HG02840 (cell line): ENCODE measurements at regions not wholly inside any gene's neighbourhood (a gene's known extent, or its start where the extent isn't known, plus 50 kb on each side); places are given as distances from the start of the nearest gene placed in this dataset.

Experiments used
- ATAC-seq: cut with Tn5 transposase; IDR thresholded peaks from one replicate; pipeline ENCODE4 v1.9.1; 2021; ENCODE audit warnings: mild to moderate bottlenecking, moderate library complexity, moderate number of reproducible peaks; ENCODE audit not compliant: unreplicated experiment, low FRiP score

DNA sequence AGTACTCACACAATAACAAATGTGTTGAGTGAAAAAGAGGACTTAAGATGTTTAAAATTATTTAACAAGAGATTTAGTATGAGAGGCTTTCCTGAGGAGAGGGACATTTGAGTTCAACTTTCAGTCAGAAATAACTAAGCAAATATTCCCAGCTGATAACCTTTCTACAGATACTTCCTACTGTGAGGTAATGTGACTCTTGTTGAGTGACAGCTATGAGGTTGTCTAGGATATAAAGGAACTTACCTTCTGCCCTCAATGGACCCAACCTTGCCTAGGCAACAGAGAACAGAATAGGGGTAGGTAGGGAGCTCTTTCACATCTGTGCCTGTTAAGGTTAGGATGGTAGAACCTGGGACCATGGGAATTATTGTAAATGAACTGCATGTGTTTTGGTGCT, 54.7 kb downstream of the GLUD2 start:
- ATAC-seq, result no peak

- no peak for ATAC-seq
Observed at GRCh38 chrX:121103381-121103780, 56.0 kb downstream of the GLUD2 start.

DNA sequence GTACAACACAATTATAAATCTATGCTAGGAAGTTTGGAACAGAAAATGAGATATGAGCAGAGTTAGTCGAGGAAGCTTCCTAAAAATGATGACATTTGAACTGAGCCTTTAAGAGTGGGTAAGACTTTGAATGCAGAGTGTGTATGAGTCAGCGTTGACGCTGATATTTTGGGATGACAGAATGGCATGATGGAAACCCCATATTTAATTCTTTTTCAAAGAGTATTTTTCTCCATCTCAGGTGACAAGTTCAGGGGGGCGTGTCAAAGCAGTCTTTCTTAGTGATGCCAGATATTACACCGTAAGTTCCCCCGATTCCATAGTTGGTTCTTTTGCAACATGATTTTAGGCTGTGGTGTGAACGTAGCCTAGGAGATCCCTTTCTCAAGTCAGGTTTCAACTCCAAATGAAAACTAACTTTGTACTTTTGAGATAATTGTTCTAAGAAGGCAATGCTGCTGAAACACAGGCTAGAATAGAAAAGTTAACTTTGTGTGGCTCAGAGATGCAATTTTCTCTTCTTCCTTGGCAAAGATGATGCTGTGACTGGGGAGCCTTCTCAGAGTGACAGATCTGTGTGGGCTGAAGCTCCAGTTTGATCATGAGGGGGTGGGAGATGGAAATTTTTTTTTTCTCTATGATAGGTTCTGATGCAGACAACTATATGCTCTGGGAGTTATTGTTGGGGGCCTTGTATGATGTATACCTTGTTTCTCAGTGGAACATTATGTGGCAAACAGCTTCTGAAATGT, 59.2 kb downstream of the GLUD2 start:
- no peak for ATAC-seq

DNA sequence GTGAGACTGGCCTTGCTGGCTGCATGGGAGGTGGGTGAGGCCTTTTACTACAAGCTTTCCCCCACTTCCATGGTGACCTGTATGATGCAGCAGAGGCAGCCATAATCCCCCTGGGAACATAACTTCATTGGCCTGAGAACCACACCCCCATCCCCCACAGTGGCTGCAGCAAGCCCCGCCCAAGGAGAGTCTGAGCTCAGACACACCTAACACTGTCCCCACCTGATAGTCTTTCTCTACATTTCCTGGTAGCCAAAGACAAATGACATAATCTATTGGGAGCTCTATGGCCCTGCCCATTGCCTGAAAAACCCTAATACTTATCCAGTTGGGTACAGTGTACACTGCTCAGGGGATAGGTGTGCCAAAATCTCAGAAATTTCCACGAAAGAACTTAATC, 62.6 kb downstream of the GLUD2 start:
- ATAC-seq, result no peak

DNA sequence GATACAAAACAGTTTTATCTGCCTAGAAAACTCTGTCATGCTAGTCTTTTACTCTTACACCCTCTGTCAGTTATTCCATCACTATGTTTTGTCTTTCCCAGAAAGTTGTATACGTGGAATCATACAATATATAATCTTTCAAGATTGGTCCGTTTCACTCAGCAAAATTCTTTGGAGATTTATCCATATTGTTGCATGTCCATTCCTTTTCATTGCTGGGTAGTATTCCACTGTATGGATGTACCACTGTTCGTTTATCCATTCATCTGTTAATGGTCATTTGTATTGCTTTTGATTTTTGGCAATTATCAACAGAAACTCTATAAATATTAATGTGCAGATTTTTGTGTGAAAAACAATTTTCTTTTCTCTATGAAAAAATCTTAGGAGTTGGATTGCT, 63.1 kb downstream of the GLUD2 start:
- ATAC-seq, result no peak

DNA sequence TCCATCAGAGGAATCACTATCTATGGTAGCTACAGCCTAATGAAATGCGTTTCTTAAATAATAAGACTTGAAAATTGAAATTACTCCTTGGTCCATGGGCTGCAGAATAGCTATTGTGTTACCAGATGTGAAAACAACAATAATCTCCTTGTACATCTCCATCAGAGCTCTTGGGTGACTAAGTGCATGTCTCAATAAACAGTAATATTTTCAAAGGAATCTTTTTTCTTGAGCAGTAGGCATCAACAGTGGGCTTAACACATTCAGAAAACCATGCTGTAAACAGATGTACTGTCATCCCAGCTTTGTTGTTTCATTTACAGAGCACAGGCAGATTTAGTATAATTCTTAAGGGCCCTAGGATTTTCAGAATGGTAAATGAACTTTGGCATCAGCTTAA, 67.3 kb downstream of the GLUD2 start:
- ATAC-seq, result no peak

DNA sequence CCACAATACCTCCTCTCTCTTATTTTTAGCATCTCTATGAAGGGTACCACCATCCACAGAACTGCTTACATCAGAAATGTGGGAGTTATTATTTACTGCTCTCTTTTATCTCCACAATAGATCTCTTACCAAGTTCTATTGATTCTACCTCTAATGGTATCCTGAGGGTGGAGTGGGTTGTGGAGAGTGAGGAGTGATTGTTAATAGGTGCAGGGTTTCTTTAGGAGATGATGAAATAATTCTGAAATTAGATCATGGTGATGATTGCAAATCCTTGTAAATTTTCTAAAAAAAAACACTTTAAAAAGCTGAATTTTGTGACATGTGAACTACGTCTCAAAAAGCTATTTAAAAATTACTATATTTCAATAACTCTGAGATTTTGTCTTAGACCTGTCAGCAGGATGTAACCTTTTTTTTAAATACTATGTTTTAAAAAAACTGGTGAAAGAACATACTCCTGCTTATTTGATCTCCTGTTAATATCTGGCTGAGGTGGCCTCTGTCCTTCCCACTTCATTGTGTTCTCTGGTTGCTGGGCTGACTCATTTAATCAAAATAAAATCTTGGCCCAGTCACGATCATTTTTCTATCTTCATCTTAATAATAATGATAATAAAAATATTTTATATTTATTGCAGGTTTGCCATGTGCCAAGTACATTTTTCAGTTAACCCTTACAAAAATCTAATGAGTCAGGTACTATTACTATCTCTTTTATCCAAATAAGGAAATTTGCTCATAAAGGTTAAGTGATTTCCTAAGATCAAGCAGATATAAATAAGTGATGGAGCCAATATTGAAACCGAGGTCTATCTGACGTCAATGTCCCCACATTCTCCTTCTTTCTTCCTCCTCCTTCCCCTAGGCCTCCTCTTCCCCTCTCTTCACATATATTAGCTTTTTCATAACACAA, 73.5 kb downstream of the GLUD2 start:
- no peak for ATAC-seq

DNA sequence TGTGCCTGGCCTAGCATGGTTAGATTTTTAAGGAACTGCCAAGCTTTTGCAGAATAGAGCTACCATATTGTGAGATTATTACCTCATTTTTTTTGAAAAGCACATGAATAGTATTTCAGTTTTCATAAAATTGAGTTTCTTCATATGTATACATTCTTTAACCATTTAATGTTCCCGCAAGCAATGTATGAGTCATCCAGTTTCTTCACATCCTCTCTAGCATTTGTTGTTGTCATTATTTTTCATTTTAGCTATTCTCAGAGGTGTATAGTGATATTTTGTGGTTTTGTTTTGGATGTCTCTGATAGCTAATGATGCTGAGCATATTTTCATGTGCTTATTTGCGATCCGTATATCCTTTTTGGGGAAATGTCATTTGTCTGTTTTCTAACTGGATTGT, 74.9 kb downstream of the GLUD2 start:
- no peak for ATAC-seq

DNA sequence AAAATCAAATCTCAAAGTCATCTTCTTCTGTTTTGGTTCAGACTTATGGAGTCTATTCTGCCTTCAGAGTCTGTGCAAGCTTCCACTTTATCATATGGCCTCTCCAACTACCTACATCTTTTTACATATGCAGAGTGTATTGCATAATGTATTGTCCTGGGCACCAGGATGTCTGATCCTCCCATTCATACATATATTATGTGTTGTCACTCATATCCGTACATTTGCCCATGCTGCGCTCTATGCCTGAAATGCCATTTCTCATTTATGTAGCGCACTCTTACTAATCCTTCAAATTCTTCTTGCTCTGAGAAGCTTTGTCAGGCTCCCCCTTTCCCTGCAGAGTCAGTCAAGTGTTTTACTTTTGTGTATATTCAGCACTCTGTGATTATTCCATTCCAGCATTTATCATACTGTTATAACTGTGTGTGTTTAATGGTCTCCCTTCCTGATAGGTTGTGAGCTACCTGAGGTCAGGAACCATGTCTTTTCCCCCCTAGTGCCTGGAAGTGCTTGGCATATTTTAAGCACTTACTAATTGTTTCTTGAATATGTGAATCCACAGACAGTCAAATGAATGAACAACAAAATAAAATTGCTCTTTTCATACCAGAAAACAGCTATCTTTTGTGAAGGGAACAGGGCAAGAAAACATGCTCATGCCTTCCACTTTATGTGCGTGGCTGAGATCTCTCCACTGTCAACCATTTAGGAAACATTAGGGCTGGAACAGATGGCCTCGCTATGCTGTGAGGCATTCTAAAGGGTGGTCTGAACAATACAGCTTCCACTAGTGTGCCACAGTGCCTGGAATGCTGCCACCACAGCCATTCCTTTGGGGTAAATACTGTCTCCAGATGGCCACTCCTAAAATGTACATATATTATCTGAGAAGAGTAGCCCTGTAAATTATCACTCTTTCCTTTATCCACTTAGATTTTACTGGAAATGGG, 81.8 kb downstream of the GLUD2 start:
- ATAC-seq, result no peak

DNA sequence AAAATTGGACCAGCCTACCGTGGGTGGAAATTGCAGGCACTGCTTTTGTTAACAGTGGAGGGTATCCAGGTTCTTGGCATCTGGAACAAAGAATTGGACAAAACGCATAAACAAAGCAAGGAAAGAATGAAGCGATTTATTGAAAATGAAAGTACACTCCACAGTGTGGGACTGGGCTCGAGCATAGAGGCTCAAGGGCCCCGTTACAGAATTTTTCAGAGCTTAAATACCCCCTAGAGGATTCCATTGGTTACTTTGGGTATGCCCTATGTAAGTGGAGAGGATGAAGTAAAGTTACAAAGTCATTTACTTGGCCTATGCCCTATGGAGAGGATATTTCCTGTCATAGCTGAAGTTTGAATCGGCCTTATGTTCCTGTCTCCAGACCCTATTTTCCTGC, 85.3 kb downstream of the GLUD2 start:
- ATAC-seq, result no peak

DNA sequence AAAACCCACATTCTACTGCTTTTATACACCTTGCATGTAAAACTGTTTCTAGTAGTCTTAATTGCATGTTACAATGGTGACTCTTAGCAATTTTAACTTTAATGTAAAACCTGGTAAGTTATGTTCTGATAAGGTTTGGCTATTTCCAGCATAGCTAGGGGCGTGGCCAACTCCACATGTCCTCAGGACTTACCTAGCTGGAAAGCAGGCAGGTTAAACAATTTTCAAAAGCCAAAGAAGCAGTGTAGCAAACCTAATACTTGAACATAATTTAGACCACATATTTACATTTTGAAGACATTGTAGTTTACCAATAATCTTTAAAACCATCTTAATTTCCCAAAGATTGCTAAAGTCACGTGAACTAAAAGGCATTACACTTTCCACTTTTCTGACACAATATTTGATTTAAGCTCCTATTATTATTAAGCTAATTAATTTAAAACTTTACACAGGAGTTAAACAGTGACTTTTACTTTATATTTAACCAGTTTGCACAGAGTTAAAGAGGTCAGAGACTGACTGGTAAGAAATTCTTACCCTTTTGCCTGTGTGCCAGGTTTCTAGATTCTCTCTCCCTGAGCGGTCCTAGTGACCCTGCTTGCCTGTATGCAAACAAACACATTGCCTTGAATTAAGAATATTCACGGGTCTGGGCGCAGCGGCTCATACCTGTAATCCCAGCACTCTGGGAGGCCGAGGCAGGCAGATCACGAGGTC, 88.2 kb downstream of the GLUD2 start:
- no peak for ATAC-seq

- ATAC-seq, result no peak
Observed at GRCh38 chrX:121146059-121146628, 98.7 kb downstream of the GLUD2 start.

DNA sequence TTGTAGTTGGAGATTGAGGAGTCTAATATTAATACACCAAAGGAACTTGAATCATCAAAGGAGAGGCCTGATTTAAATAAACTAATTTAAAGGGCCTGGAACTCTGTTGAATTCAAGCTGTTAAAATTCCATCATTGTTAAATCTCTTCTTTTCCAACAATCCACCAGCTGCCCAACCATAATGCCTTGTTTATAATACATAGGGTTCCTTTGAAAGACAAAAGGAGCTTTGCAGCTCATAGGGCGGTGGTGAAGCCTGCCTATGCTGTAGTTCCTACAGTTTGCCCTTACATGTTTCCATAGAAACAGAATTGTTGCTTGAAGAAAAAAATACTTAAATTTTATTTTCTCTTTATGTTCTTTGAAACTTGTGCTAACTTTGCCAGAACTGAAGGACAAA, 102.8 kb downstream of the GLUD2 start:
- ATAC-seq, result no peak

DNA sequence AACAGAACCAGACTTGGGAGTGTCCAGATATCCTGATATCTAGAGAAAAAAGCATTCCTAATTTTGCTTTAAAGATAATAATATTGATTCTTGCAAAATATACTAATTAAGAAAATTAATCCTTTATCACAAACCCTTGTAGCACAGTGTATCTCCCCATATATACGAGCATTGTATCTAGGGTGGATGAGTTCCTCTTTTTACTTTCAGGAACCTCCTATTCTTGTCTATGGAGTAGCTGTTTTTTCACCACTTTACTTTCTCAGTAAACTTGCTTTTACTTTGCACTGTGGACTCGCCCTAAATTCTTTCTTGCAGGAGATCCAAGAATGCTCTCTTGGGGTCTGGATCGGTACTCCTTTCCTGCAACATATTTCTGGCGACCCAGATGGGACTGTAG, 103.9 kb downstream of the GLUD2 start:
- no peak for ATAC-seq

GRCh38 chrX:121154858-121155404, 107.5 kb downstream of the GLUD2 start:
- no peak for ATAC-seq

DNA sequence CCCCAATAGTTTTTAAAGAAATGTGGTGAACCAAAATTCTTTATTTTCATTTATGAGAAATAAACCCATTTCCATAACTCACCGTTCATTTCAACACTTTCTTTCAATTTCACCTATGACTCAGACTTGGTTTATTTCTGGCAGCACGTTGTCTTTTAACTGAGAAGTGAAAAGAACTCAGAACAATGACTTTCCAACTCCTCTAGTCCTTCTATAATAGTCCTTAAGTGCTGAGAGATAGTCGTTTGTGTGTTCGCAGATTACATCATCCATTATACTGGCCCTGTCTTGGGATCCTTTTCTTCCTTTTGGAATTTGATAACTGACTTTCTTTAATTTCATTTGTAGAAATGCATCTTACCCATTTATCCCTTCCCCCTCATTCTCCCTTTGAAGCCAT, 113.6 kb downstream of the GLUD2 start:
- no peak for ATAC-seq

GRCh38 chrX:121161501-121161933, 114.1 kb downstream of the GLUD2 start:
- no peak for ATAC-seq

GRCh38 chrX:121163443-121163842, 116.0 kb downstream of the GLUD2 start:
- ATAC-seq, result no peak

DNA sequence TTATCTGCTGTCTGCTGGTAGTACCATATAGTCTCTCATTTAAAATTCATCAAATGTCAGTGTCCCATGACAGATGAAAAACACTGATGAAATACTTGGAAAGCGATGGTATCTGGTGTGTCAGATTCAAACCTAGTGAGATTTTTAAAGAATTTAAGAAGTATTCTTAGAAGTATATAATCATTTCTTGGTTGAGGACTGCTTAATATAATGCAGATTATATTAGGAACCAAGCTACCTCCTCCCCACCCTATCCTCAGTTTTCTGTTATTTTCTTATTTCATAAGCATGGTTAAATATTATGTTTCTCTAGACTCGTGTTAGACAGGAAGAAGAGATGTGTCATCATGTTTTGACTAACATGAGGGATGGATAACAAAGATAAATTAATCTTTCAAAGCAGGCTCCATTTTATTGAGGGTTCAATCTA, 118.5 kb downstream of the GLUD2 start:
- ATAC-seq, result no peak
